ENCODE measurements at regions not wholly inside any gene's neighbourhood (a gene's known extent, or its start where the extent isn't known, plus 50 kb on each side); places are given as distances from the start of the nearest gene placed in this dataset.
"Not testable (repeated sequence)": the region's sequence is repeated elsewhere in the genome, so short reads cannot be mapped to it uniquely, and the experiment has no call there.

DNA sequence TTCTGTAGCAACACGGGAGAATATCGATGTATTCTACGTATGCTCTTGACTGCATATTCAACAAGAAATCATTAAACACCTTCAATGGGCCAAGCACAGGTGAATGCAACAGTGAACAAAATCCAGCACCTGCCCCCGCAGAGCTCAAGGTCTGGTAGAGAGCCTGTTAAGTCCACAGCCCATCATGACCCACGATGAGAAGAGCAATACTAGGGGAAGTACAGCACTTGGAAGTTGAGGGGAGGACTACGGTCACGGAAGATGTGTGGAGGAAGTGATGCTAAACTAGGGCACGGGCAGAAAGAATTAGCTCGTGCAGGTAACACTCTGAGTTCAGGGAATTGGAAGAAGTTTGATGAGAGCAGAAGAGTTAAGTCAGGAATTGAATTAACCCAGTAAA is 253.6 kb downstream of the HAPSTR1 start:
- H3K4me3 ChIP-seq (ENCODE audit: low read depth, low read length): no peak overlapping the region
- TF ChIP-seq, protein P1, sequence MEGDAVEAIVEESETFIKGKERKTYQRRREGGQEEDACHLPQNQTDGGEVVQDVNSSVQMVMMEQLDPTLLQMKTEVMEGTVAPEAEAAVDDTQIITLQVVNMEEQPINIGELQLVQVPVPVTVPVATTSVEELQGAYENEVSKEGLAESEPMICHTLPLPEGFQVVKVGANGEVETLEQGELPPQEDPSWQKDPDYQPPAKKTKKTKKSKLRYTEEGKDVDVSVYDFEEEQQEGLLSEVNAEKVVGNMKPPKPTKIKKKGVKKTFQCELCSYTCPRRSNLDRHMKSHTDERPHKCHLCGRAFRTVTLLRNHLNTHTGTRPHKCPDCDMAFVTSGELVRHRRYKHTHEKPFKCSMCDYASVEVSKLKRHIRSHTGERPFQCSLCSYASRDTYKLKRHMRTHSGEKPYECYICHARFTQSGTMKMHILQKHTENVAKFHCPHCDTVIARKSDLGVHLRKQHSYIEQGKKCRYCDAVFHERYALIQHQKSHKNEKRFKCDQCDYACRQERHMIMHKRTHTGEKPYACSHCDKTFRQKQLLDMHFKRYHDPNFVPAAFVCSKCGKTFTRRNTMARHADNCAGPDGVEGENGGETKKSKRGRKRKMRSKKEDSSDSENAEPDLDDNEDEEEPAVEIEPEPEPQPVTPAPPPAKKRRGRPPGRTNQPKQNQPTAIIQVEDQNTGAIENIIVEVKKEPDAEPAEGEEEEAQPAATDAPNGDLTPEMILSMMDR (IDR thresholded peaks at IDR 0.05; ENCODE audit: insufficient read depth, low read depth, low read length, missing control alignments): no peak
- no peak for DNase-seq (ENCODE audit: low read depth)

DNA sequence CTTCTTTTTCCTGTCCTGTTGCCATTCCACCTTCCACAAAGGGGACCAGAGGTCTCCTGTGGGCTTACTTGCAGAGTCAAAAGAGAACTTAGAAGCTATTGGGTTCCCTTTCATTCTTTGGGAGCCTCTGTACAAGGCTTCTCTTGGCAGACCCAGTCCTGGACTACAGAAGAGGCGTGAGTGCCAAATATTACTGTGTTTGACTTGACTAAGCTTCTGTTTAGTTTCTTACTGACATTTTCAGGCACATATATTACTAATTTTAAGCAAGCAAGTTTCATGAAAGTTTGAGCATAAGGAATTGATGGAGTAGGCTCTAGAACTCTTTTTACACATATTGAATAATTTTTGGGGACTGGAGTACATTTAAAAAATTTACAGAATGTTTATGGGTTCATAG is 254.4 kb downstream of the HAPSTR1 start:
- TF ChIP-seq, protein P1 (IDR thresholded peaks at IDR 0.05; ENCODE audit: insufficient read depth, low read depth, low read length, missing control alignments): no peak
- no peak for DNase-seq (ENCODE audit: low read depth)
- H3K4me3 ChIP-seq (ENCODE audit: low read depth, low read length): no peak overlapping the region

DNA sequence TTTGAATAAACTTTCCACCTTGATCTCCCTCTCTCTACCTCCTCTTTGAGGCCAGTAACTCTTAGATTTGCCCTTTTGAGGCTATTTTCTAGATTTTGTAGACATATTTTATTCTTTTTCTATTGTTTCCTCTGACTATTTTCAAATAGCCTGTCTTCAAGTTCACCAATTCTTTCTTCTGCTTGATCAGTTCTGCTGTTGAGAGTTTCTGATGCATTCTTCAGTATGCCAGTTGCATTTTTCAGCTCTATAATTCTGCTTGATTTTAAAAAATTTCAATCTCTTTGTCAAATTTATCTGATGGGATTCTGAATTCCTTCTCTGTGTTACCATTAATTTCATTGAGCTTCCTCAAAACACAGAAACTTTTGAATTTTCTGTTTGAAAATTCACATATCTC is 257.5 kb downstream of the HAPSTR1 start:
- no peak for DNase-seq (ENCODE audit: low read depth)
- no peak overlapping the region for H3K4me3 ChIP-seq (ENCODE audit: low read depth, low read length)
- TF ChIP-seq, protein P1 (IDR thresholded peaks at IDR 0.05; ENCODE audit: insufficient read depth, low read depth, low read length, missing control alignments): no peak

DNA sequence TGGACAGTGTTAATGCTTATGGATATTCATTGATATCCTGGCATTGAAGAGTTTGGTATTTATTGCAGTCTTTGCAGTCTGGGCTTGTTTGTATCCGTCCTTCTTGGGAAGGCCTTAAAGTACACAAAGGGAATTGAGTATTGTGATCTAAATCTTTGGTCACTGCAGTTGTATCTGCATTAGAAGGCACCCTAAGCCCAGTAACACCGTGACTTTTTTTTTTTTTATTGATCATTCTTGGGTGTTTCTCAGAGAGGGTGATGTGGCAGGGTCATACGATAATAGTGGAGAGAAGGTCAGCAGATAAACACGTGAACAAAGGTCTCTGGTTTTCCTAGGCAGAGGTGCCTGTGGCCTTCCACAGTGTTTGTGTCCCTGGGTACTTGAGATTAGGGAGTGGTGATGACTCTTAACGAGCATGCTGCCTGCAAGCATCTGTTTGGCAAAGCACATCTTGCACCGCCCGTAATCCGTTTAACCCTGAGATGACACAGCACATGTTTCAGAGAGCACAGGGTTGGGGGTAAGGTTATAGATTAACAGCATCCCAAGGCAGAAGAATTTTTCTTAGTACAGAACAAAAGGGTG is 258.0 kb downstream of the HAPSTR1 start:
- DNase-seq (ENCODE audit: low read depth); H3K4me3 ChIP-seq (ENCODE audit: low read depth, low read length): not testable (repeated sequence)

DNA sequence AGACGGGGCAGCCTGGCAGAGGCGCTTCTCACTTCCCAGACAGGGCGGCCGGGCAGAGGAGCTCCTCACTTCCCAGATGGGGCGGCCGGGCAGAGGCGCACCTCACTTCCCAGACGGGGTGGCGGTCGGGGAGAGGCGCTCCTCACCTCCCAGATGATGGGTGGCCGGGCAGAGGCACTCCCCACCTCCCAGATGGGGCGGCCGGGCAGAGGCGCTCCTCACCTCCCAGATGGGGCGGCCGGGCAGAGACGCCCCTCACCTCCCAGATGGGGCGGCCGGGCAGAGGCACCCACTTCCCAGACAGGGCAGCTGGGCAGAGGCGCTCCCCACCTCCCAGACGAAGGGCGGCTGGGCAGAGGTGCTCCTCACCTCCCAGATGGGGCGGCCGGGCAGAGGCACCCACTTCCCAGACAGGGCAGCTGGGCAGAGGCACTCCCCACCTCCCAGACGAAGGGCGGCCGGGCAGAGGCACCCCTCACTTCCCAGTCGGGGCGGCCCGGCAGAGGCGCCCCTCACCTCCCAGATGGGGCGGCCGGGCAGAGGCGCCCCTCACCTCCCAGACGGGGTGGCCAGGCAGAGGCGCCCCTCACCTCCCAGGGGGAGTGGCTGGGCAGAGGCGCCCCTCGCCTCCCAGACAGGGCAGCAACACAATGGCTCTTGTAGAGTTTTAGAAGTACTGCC is 258.8 kb downstream of the HAPSTR1 start:
- not testable (repeated sequence) for DNase-seq (ENCODE audit: low read depth)

DNA sequence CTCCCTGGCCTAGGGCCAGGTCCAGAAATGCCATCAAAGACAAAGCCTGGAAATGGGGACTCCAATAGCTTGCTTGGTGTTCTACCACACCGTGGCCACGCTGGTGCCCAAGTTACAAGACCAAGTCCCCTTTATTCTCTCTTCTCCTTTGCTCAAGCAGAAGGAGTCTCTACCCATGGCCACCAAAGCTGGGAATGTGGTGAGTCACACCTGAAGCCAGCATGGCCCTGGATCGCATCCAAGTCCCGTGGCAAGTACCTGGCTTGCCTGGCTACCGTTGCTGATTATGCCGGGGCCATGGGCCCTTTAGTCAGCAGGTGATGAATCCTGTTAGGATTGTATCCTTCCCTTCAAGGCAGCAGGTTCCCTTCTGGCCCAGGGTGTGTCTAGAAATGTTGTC is 260.0 kb downstream of the HAPSTR1 start:
- H3K4me3 ChIP-seq (ENCODE audit: low read depth, low read length): no peak overlapping the region
- DNase-seq (ENCODE audit: low read depth): no peak
- TF ChIP-seq, protein P1 (IDR thresholded peaks at IDR 0.05; ENCODE audit: insufficient read depth, low read depth, low read length, missing control alignments): no peak

More for the DNA sequence above, 258.8 kb downstream of the HAPSTR1 start:
- not testable (repeated sequence) for H3K4me3 ChIP-seq (ENCODE audit: low read depth, low read length)

DNA sequence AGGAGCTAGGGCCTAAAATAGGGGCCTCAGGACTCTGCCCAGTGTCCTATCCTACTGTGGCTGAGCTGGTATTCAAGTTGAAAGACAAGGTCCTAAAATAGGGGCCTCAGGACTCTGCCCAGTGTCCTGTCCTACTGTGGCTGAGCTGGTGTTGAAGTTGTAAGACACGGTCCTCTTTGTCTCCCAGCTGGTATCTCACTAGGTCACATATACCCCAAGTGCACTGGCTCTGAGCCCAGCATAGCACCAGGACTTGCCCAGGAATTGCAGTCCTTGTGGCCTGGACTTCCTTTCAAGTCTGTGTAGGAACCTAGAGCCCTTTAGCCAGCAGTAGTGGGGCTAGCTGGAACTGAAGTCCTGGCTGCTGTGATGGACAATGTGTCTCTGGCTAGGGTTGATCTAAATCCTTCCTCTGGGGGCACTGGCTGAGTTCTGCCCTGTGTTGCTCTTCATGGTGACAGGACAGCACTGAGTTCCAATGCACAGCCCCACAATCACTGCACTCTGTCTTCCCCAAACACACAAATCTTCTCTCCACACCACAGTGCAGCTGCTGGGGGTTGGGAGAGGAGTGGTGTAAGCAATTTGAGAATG is 260.5 kb downstream of the HAPSTR1 start:
- no peak for DNase-seq (ENCODE audit: low read depth)
- H3K4me3 ChIP-seq (ENCODE audit: low read depth, low read length): no peak overlapping the region
- TF ChIP-seq, protein P1 (IDR thresholded peaks at IDR 0.05; ENCODE audit: insufficient read depth, low read depth, low read length, missing control alignments): no peak

DNA sequence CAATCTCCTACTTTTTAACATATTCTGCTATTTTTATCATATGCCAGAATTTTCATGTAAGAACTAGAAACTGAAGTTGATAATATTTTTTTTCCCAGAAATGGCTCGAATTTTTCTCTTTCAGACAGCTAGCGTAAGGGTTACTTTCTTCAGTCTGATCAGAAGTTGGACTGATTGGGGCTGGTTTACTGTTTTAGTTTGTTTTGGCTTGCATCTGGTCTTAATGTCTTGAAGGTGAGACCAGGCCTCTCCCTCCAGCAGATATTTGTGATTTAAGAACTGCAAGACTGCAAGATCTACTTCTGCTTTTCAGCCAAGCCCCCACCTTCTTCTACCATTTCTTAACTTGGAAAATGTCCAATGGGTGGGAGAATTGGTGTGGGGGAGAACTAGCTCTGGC is 266.4 kb downstream of the HAPSTR1 start:
- DNase-seq (ENCODE audit: low read depth): no peak
- TF ChIP-seq, protein P1 (IDR thresholded peaks at IDR 0.05; ENCODE audit: insufficient read depth, low read depth, low read length, missing control alignments): no peak

More for the DNA sequence above, 266.4 kb downstream of the HAPSTR1 start:
- no peak overlapping the region for H3K4me3 ChIP-seq (ENCODE audit: low read depth, low read length)
